HG02870 (cell line): ENCODE measurements at regions not wholly inside any gene's neighbourhood (a gene's known extent, or its start where the extent isn't known, plus 50 kb on each side); places are given as distances from the start of the nearest gene placed in this dataset.

Experiments
- ATAC-seq: cut with Tn5 transposase; IDR thresholded peaks from one replicate; pipeline ENCODE4 v1.9.1; 2021; ENCODE audit warnings: mild to moderate bottlenecking, moderate library complexity; ENCODE audit not compliant: unreplicated experiment

DNA sequence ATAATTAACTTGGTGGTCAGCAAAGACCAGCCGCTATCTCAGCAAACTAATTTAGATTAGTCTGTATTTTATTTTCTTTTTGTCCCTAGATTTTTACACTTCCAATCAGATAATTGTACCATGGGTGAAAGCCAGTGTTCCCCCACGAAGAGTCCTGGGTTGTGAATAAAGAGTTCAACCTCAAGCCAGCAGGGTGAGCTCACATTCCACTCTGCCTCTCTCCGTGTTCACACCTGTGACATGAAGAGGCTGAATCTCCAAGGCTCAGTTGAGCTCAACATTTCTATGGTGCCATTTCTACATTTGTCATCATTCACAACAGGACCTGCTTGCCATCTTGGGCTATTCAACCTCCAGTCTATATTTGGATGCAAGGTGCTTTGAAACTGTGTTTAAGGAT, 771.5 kb downstream of the GALR1 start:
- no peak for ATAC-seq

DNA sequence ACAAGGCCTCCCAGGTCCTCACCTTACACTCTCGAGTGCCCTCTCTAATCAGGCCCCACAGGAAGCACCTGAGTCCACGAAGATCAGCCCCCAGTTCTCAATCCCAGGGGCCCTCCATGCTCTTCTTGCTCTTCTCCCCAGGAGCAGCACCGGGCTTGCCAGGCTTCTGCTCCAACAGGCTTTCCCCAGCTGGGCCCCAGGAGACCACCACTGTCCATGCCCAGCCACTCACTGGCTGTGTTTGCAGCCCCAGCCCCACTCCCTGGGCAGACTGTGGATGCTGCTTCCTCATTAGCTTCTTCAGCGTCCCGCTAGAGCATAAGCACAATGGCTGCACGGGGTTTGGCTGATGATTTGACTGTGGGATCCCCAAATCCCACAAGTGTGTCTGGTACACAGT, 781.9 kb downstream of the GALR1 start:
- no peak for ATAC-seq

DNA sequence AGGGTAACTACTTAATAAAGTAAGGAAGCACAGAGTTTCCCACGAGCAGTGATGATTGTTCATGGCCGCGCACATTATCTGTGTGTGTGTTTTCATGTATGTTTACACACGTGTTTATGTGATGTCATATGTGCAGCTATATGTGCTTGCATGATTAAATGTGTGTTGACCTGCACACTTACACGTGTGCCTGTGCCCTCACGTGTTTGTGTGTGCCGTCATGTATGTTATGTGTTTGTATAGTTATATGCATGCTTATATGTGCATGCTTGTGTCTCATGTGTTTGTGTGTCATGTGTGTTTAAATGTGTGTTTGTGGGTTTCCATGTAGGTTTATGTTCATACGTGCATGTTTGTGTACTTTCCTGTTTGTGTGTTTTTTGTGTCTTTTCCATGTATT, 782.3 kb downstream of the GALR1 start:
- no peak for ATAC-seq

DNA sequence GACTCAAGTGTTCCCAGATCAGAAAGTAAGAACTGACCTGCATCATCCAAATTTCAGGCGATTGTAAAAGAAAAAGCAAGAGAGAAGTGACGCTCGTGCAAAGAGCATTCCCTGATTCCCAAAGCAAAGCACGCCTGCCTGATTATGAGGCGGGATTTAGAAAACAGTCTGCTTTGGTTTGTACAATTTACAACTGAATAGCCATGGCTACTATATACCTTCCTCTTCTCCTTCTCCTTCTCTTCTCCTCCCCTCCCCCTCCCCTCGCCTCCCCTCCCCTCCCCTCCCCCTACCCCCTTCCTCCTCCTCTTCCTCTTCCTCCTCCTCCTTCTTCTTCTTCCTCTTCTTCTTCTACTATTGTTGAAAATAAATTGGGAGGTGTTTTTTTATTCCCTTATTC, 782.9 kb downstream of the GALR1 start:
- no peak for ATAC-seq

DNA sequence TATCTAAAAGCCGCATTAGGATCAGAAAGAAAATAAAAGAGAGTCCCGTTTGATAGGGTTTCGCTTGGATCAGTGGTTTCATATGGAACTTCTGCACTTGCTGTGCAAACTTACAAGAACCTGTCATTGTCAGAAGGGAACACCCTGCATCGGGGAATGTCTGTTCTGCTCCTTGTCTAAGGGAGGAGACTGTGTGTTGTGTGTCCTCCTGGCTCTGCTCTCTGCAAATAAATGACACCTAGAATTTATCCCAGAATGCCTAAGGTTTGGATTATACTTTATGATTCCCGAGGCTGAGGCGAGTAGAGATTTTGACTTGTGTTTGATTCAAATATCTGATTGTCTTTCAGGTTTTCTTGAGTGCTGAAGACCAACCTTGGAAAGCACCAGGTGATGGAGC, 785.1 kb downstream of the GALR1 start:
- ATAC-seq: no peak

DNA sequence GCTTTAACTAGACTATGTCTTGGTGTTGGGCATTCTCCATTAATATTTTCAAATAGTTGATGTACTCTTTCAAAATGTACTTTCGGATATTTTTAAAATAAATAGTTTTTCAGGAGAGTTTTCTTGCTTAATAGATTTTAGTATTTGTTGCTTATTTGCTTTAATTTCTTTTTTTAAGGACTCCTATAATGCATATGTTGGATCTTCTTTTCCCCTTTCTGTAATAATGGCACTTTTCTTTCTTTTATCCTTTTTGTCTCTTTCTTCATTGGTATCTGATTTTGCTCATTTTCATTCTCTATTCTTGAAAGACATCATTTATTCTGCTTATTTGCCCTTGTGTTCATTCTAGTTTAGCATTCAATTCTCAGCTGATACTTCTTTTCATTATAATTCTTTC, 791.6 kb downstream of the GALR1 start:
- no peak for ATAC-seq

DNA sequence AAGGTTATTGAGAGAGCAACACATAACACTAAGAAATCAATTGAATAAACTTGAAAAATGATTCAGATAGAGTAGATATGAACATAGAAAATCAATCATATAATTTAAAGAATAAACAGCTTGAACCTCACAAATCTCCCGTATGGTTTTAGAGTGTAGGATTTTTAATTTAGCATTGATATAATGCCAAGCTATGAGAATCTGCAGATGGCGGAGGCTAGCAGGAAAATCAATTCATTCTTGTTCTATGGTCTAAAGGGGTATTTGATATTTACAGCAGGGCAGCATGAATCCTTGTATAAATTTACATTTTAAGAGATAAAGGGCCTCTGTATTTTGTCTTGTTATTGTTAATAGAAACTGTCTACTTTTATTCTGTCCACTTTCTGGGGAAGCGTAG, 797.0 kb downstream of the GALR1 start:
- ATAC-seq: no peak

DNA sequence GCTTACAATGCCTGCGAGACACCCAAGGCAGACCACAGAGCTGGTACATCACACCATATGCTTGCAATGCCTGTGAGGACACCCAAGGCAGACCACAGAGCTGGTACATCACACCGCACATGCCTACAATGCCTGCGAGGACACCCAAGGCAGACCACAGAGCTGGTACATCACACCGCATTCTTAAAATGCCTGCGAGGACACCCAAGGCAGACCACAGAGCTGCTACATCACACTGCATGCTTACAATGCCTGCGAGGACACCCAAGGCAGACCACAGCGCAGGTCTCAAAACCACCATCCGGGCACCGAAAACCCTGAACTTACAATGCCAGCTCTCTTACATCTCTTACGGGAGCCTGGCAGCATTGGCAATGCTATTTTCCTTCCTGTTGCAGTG, 799.6 kb downstream of the GALR1 start:
- no peak for ATAC-seq

DNA sequence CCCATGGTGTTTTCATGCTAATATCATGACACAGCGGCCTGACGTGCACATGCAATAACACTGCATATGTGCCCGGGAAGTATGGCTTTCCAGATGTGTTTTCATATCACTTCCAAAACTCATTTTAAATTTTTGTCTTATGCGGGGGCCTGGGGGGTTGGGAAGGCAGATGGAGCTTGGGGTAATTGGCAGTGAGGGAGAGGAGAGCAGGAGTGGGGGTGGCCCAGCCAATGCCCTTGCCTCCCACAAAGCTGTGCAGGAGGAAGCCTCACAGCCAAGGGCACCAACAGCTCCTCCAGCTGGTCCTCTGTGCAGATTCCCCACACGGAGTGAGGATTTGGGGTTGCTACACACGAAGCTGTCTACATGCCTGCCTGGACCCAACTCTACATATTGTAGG, 805.2 kb downstream of the GALR1 start:
- no peak for ATAC-seq

DNA sequence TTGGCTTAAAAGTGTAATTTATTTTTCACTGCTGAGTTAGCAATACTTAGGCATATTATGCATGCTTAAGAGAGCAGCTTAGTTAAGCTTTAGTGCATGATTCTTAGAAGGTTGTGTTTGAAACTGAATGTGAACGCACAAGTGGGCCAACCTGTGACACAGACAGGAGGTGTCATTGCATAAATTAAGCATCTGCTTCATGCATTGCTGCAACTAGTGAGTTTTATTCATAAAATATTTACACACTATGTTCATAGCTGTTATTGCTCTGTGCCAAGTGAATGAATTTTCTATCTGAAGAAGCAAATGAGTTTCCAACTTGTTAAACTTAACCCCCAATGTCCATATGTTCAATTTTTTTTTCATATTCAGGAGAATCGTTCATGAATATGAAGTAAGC, 806.4 kb downstream of the GALR1 start:
- ATAC-seq: no peak

DNA sequence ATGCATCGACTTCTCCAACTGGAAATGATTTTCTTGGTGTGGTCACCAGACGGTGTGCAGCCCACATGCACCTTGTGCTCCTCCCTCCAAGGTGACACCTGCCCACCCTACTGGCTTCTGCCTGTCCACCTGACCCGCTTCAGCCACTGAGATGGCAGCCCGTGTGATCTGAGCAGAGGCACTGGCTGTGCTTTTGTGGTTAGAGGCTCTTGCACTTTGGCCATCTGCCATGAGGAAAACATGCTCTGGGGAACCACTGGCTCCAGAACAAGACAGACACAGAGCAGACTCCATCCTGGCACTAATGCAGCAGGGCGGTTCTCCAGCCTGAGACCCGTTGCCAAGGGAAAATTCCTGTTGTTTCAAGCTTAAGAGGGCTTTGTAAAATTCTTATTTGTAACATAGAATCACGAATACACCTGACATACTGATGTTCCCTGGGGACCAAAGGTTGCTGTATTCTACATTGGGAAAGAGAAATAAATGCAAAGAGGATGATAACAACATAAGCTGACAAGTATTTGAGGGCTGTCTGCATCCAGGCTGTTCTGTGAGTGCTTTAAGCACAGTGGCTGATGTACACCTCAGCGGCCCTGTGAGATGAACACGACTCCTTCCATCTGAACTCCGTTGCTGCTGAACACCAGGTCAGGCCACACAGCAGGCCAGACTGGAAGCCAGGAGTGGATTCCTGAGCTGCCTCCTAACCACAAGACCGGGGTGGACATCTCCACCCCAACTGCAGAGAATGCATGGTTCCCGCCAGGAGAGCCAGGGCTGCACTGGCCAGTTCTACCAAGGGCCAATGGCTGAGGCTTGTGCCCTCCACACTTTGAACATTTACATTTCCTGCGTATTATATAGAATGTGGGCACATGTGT, 820.4 kb downstream of the GALR1 start:
- no peak for ATAC-seq

DNA sequence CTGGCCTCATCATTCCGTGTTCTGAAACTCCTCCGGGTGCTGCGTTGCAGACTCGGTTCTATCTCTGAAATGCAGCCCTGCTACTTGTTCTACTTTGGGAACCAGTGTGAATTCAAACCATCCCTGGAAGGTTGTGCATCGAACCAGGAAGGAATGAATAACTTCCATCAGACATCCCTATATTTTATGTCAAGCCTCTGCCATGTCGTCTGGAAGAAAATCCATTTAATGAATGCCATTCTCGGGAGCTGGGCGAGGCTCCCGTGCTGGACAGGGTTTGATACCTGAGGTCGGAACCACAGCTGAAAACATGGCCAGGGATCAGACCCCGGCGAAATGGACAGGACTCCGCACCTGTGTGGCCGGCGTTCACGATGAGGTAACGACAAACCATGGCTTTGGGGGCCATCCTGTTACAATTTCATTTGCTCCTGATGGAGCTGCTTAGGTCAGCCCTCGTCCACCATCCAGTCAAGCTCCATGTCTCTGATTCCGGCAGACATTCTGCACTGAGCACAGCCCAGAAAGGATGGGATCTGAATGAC, 821.6 kb downstream of the GALR1 start:
- ATAC-seq: no peak

DNA sequence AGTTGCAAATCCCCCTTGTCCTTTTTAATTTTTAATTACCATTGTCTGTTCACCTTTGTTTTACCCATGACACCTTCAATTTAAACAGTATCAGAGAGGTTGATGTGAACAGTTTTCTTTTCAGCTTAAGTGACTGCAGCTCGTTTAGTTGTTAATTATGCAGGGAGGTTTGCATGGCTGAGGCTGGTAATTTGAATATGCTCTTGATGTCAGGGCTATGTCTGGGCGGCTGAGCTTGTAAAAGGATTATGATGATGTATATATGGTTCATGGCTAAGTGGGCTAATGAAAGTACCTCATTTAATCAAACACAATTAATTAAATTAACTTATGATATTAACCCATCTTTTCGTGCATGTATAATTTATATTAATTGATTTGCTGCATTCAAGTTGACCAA, 822.1 kb downstream of the GALR1 start:
- no peak for ATAC-seq

DNA sequence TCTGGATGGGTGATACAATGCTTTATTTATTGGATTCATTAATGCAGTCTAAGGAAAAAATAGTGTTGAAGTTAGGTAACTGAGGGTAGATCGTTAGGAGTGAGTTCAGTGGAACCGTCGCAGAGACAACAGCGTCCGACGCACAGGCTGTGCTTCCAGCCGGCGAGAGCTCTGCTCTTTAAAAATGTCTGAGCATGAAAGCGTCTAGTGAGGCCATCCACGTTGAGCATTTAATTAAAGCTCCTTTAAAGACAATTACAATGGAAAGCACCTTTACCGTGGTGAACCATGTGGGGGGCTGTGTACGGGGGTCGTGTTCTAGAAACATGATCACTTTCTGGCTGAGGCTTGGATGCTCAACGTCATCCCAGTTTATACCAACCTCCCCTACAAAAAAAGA, 822.7 kb downstream of the GALR1 start:
- ATAC-seq: no peak

DNA sequence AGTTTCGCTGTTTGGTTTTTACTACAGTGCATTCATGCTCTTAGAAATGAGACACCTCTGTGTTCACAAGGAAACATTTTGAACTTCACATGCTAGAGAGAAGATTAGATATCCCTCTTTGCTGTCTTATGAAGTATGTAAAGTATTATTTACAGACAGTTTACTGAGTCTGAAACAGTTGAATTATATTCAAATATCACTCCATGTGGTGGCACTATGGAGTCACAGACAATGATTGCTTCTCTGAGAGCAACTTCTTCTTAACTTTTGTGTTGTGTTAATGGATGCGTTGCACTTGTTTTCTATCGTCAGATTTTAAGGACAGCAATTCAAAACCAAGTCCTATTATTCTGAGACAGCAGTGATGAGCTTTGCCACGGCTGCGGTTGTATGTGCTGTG, 823.6 kb downstream of the GALR1 start:
- ATAC-seq: no peak

DNA sequence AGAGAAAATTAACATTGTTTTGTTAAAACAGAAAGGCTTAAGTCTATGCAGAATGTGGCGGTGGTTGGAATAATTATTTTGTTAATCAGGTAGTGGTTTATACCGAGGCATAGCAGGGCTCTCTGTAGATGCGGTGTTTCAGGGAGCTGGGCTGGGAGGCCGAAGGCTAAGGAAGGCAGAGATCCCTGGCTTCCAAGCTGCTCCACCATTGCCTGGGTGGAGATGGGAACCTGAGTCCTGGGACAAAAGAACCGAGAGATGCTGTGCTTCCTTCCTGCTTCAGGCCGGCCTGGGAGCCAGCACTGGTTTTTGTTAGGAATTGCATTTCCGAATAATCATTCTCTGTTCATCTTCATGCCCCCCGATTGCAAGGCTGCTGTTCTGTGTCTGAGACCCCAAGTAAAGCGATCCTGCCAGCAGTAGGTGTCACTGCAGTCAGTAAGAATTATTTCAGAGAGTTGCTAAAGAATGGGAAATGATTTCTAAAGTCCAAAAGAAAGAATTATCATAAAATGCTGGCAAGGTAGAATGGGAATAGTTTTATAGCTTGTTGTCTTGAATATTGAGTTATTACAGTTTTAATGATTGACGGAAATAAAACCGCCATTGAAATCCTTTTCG, 824.9 kb downstream of the GALR1 start:
- no peak for ATAC-seq

DNA sequence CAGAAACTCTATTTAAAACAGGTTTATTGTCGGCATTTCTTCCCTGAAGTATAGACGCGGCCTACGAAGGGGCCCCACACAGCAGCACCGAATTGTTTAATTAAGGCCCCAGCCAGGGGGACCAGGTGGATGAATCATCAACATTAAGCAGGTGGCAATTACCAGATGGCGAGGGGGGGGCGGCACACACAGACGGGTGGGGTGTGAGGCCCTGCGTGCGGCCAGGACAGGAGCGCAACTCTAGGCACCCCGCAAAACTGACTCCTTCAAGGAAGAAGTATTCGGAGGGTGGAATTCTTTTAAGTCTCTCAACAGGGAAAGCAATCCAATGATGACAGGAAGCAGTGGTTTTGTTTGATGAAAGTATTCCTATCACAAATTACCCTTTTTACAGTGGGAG, 830.4 kb downstream of the GALR1 start:
- ATAC-seq: no peak

DNA sequence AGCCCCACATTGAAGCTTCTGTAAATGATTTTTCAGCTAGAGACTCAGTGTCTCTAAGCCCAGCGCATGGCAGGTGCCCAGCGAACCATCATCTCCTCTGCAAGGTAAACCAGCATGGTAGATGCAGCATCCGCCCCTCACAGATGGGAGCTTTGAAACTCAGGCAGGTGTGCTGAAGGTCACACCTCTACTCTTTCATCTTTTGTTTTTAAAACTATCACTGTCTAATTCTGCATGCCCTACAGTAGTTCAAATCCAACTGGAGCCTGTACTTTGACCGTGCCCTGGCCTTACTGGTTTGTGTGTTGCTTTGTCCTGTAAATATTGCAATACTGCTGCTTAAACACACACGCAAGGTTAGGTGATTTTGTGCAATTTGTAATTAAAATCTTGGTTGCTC, 831.1 kb downstream of the GALR1 start:
- no peak for ATAC-seq

DNA sequence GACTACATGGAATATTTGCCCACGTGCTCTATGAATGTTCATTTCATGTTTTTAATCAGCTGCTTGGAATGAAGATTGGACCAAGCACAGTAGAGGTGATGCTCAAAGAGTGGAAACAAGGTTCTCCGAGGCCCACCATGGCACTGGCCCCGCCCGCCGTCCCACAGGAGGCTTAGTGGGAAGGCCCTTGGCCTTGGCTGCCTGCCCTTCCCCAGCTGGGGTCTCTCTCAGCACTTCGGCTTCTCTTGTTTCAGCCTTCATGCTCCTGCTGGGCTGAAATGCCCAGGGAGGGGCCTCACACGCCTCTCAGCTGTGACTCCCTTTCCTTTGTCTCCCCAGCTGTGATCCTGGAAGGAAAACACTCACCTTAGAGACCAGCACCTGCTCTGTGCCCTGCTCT, 833.2 kb downstream of the GALR1 start:
- no peak for ATAC-seq

DNA sequence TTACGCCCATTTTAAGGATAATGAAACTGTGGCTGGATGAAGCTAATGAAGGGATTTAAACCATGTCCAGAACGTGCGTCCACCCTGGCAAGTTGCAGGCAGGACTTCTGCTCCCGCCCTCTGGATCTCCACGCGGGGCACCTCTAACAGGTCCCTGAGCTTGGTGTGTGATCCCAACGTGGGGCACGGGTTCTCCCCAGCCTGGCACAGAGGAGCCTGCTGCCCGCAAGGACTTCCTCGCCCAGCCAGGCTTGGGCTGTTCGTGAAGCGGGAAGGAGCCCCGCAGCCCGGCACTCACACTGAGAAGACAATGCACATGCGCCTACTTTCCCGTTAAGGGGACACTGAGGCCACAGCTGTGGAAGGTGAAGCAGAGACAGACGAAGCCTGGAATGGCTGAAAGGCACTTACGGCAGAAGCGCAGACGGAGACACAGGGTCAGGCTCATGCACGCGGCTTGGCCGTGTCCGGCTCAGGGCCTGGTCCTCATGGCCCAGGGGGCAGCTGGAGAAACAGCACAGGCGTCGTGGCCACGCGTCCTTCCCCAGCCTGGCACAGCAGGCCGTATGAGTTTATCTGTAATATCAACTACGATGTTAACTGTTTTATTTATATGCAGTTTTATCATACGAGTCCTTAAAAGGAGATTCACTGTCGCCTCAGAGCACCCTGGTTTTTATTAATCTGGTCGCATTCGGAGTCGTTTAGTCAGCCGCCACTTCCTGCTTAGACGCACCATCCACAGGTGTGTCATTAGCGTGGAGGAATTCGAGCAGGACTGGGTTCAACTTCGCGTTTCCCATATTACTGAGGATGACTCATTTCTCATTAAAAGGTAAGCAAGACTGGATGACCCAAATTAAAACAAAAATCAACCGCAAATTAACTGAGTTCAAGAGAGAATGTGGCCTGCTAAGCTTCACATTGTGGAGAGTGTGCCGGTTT, 835.9 kb downstream of the GALR1 start:
- ATAC-seq: no peak

DNA sequence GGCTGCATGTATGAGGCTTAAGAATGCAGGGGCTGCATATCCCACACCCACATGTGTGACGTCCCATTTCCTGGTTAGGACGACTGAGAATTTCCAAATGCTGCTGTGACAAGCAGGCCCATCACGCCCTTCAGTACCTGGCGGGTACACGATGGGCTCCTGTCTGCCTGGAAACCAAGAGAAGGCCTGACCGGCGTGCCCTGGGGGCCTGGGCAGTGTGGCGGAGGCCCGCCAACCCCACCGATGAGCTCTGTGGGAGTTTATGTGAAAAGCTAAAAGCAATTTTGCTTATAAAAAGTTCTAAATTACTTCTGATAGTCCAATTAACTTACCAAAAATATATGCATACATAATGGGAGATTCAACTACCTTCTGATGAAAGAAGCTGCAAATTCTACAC, 837.3 kb downstream of the GALR1 start:
- ATAC-seq: no peak
